ENCODE measurements at regions not wholly inside any gene's neighbourhood (a gene's known extent, or its start where the extent isn't known, plus 50 kb on each side); places are given as distances from the start of the nearest gene placed in this dataset.

DNA sequence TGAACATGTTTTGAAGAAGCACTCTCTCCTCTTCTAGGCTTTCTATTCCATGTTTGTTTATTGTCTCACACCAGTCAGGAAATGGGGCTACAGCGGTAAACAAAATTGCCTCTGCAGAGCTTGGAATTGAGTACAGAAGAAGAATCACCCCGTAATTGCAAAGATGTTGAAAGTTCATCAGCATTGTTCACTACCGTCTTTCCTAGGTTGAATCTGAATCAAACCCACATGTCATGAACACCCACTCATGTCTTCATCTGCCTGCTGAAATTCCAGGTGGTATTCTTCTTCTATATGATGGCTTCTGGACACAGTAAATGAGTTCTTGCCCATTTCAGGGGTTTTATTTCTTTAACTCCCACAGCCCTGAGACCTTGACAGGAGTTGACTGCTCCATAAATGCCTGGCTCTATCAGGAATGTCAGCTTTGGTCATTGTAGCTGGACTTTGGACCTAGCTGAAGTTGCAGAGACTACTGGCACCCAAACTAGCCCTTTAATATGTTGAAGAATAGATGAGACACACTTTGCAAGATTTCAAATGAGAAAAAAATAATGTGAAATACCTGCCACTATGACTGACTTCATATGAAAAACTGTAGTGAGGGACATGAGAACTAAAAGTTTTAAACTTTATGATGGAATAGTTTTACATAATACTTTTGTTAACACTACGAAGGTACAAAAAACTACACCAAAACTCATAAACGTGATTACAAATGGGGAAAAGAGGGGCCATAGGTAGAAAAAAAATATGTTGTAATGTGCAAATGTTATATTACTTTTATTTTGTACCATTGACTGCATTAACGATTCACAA, 1235.3 kb upstream of the ZEB2 start:
- TF ChIP-seq, protein P1, sequence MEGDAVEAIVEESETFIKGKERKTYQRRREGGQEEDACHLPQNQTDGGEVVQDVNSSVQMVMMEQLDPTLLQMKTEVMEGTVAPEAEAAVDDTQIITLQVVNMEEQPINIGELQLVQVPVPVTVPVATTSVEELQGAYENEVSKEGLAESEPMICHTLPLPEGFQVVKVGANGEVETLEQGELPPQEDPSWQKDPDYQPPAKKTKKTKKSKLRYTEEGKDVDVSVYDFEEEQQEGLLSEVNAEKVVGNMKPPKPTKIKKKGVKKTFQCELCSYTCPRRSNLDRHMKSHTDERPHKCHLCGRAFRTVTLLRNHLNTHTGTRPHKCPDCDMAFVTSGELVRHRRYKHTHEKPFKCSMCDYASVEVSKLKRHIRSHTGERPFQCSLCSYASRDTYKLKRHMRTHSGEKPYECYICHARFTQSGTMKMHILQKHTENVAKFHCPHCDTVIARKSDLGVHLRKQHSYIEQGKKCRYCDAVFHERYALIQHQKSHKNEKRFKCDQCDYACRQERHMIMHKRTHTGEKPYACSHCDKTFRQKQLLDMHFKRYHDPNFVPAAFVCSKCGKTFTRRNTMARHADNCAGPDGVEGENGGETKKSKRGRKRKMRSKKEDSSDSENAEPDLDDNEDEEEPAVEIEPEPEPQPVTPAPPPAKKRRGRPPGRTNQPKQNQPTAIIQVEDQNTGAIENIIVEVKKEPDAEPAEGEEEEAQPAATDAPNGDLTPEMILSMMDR (IDR thresholded peaks at IDR 0.05), result no peak
- TF ChIP-seq SIN3A (IDR thresholded peaks at IDR 0.05; ENCODE audit: borderline replicate concordance, insufficient read depth, low read depth, low read length) (no peak), POLR2AphosphoS5 (IDR thresholded peaks at IDR 0.05; ENCODE audit: low read depth, low read length) (no peak), TCF7L2 (IDR thresholded peaks at IDR 0.05; ENCODE audit: low read depth, low read length) (no peak)
